ENCODE measurements at regions not wholly inside any gene's neighbourhood (a gene's known extent, or its start where the extent isn't known, plus 50 kb on each side); places are given as distances from the start of the nearest gene placed in this dataset.

GRCh38 chr3:177828208-177828565 is 630.9 kb upstream of the TBL1XR1 start:
- no peaks in the 10 kb centered on the region for H3F3A ChIP-seq (ENCODE audit: control insufficient read depth, insufficient read depth)
- no peak overlapping the region for H3K4me2 ChIP-seq (ENCODE audit: low read length)
- H3K4me3 ChIP-seq (ENCODE audit: low read length) = no peak overlapping the region
- no peaks in the 10 kb centered on the region for H3K4me1 ChIP-seq (ENCODE audit: control insufficient read depth, low read length)
- no peaks in the 10 kb centered on the region for H3K36me3 ChIP-seq (ENCODE audit: control insufficient read depth, low read length)
- no peaks in the 10 kb centered on the region for H4K20me1 ChIP-seq (ENCODE audit: control insufficient read depth, insufficient read depth, low read depth, low read length)
- TF ChIP-seq EZH2phosphoT487 (IDR thresholded peaks at IDR 0.05; ENCODE audit: borderline replicate concordance, low read length) = no peak
- TF ChIP-seq, protein P1, sequence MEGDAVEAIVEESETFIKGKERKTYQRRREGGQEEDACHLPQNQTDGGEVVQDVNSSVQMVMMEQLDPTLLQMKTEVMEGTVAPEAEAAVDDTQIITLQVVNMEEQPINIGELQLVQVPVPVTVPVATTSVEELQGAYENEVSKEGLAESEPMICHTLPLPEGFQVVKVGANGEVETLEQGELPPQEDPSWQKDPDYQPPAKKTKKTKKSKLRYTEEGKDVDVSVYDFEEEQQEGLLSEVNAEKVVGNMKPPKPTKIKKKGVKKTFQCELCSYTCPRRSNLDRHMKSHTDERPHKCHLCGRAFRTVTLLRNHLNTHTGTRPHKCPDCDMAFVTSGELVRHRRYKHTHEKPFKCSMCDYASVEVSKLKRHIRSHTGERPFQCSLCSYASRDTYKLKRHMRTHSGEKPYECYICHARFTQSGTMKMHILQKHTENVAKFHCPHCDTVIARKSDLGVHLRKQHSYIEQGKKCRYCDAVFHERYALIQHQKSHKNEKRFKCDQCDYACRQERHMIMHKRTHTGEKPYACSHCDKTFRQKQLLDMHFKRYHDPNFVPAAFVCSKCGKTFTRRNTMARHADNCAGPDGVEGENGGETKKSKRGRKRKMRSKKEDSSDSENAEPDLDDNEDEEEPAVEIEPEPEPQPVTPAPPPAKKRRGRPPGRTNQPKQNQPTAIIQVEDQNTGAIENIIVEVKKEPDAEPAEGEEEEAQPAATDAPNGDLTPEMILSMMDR (IDR thresholded peaks at IDR 0.05; ENCODE audit: low read depth, low read length, poor library complexity, severe bottlenecking) = no peak
- no peak overlapping the region for H3K27ac ChIP-seq (ENCODE audit: low read depth, low read length)
- H3K9me3 ChIP-seq (ENCODE audit: control insufficient read depth, insufficient read depth, low read length) = no peaks in the 10 kb centered on the region
- H3K27me3 ChIP-seq (ENCODE audit: control insufficient read depth, low read length) = no peaks in the 10 kb centered on the region
- no peaks in the 10 kb centered on the region for H3K79me2 ChIP-seq (ENCODE audit: control insufficient read depth, low read length)
- no peaks in the 10 kb centered on the region for H3K9me2 ChIP-seq (replicated peaks; ENCODE audit: control insufficient read depth, low read length)

GRCh38 chr3:177830411-177830849 is 633.1 kb upstream of the TBL1XR1 start:
- no peaks in the 10 kb centered on the region for H3K9me3 ChIP-seq (ENCODE audit: control insufficient read depth, insufficient read depth, low read length)
- H4K20me1 ChIP-seq (ENCODE audit: control insufficient read depth, insufficient read depth, low read depth, low read length) = no peaks in the 10 kb centered on the region
- no peak overlapping the region for H3K27ac ChIP-seq (ENCODE audit: low read depth, low read length)
- H3K27me3 ChIP-seq (ENCODE audit: control insufficient read depth, low read length) = no peaks in the 10 kb centered on the region
- H3K36me3 ChIP-seq (ENCODE audit: control insufficient read depth, low read length) = no peaks in the 10 kb centered on the region
- no peak overlapping the region for H3K4me3 ChIP-seq (ENCODE audit: low read length)
- TF ChIP-seq, protein P1 (IDR thresholded peaks at IDR 0.05; ENCODE audit: low read depth, low read length, poor library complexity, severe bottlenecking) = no peak
- no peak for TF ChIP-seq EZH2phosphoT487 (IDR thresholded peaks at IDR 0.05; ENCODE audit: borderline replicate concordance, low read length)
- no peaks in the 10 kb centered on the region for H3F3A ChIP-seq (ENCODE audit: control insufficient read depth, insufficient read depth)
- H3K4me2 ChIP-seq (ENCODE audit: low read length) = no peak overlapping the region
- H3K4me1 ChIP-seq (ENCODE audit: control insufficient read depth, low read length) = no peaks in the 10 kb centered on the region
- no peaks in the 10 kb centered on the region for H3K9me2 ChIP-seq (replicated peaks; ENCODE audit: control insufficient read depth, low read length)
- H3K79me2 ChIP-seq (ENCODE audit: control insufficient read depth, low read length) = no peaks in the 10 kb centered on the region

GRCh38 chr3:177831361-177831760 is 634.1 kb upstream of the TBL1XR1 start:
- TF ChIP-seq EZH2phosphoT487 (IDR thresholded peaks at IDR 0.05; ENCODE audit: borderline replicate concordance, low read length) = no peak
- TF ChIP-seq, protein P1 (IDR thresholded peaks at IDR 0.05; ENCODE audit: low read depth, low read length, poor library complexity, severe bottlenecking) = no peak
- Histone ChIP-seq H3K27me3 (ENCODE audit: control insufficient read depth, low read length) (no peaks in the 10 kb centered on the region), H3K9me3 (ENCODE audit: control insufficient read depth, insufficient read depth, low read length) (no peaks in the 10 kb centered on the region), H3K79me2 (ENCODE audit: control insufficient read depth, low read length) (no peaks in the 10 kb centered on the region), H3K4me3 (ENCODE audit: low read length) (no peak overlapping the region), H3K27ac (ENCODE audit: low read depth, low read length) (no peak overlapping the region), H3K4me2 (ENCODE audit: low read length) (no peak overlapping the region), H4K20me1 (ENCODE audit: control insufficient read depth, insufficient read depth, low read depth, low read length) (no peaks in the 10 kb centered on the region), H3K4me1 (ENCODE audit: control insufficient read depth, low read length) (no peaks in the 10 kb centered on the region), H3K36me3 (ENCODE audit: control insufficient read depth, low read length) (no peaks in the 10 kb centered on the region), H3K9me2 (replicated peaks; ENCODE audit: control insufficient read depth, low read length) (no peaks in the 10 kb centered on the region), H3F3A (ENCODE audit: control insufficient read depth, insufficient read depth) (no peaks in the 10 kb centered on the region)

- no peaks in the 10 kb centered on the region for H3F3A ChIP-seq (ENCODE audit: control insufficient read depth, insufficient read depth)
- H4K20me1 ChIP-seq (ENCODE audit: control insufficient read depth, insufficient read depth, low read depth, low read length) = no peaks in the 10 kb centered on the region
- H3K27me3 ChIP-seq (ENCODE audit: control insufficient read depth, low read length) = no peaks in the 10 kb centered on the region
- H3K36me3 ChIP-seq (ENCODE audit: control insufficient read depth, low read length) = no peaks in the 10 kb centered on the region
- H3K4me1 ChIP-seq (ENCODE audit: control insufficient read depth, low read length) = no peaks in the 10 kb centered on the region
- no peak overlapping the region for H3K4me3 ChIP-seq (ENCODE audit: low read length)
- H3K9me3 ChIP-seq (ENCODE audit: control insufficient read depth, insufficient read depth, low read length) = no peaks in the 10 kb centered on the region
- H3K79me2 ChIP-seq (ENCODE audit: control insufficient read depth, low read length) = no peaks in the 10 kb centered on the region
- no peak overlapping the region for H3K4me2 ChIP-seq (ENCODE audit: low read length)
- no peak for TF ChIP-seq EZH2phosphoT487 (IDR thresholded peaks at IDR 0.05; ENCODE audit: borderline replicate concordance, low read length)
- TF ChIP-seq, protein P1 (IDR thresholded peaks at IDR 0.05; ENCODE audit: low read depth, low read length, poor library complexity, severe bottlenecking) = no peak
- H3K9me2 ChIP-seq (replicated peaks; ENCODE audit: control insufficient read depth, low read length) = no peaks in the 10 kb centered on the region
- no peak overlapping the region for H3K27ac ChIP-seq (ENCODE audit: low read depth, low read length)
These were observed 635.6 kb upstream of the TBL1XR1 start for GRCh38 chr3:177832880-177833279.
